AG04449 (cell line): ENCODE measurements at regions not wholly inside any gene's neighbourhood (a gene's known extent, or its start where the extent isn't known, plus 50 kb on each side); places are given as distances from the start of the nearest gene placed in this dataset.

Experiments used
- CTCF ChIA-PET: fragments of 350-600 bp; formaldehyde crosslinking; extraction: SDS; loops from one replicate; lab custom pipeline; 2021; ENCODE audit warnings: antibody characterized with exemption; lab: Yijun Ruan, JAX
- POLR2A ChIA-PET: fragments of 400-600, 350-600 bp; formaldehyde crosslinking; extraction: SDS; loops from one replicate; lab custom pipeline; 2020; ENCODE audit warnings: antibody characterized with exemption, inconsistent platforms; lab: Yijun Ruan, JAX
- DNase-seq: peaks from one replicate; pipeline ENCODE4 v3.0.0-alpha.2; 2010; ENCODE audit warnings: low read depth, low spot score
- H3K4me3 ChIP-seq: 2 replicates; pipeline ENCODE4 v1.5.1; 2011; ENCODE audit warnings: low read depth, mild to moderate bottlenecking, control low read depth, low read length
- TF ChIP-seq, protein P1 (sequence below): IDR thresholded peaks from one replicate; pipeline ENCODE4 v1.5.1; 2011; ENCODE audit warnings: mild to moderate bottlenecking, moderate library complexity, low read length, control low read depth, inconsistent platforms; ENCODE audit not compliant: insufficient read depth; ENCODE audit errors: missing control alignments

GRCh38 chr6:144602523-144603180, 317.5 kb downstream of the UTRN start:
- ChIA-PET CTCF (no interaction called here), POLR2A (no interaction called here)
- no peak overlapping the region for H3K4me3 ChIP-seq
- TF ChIP-seq, protein P1, sequence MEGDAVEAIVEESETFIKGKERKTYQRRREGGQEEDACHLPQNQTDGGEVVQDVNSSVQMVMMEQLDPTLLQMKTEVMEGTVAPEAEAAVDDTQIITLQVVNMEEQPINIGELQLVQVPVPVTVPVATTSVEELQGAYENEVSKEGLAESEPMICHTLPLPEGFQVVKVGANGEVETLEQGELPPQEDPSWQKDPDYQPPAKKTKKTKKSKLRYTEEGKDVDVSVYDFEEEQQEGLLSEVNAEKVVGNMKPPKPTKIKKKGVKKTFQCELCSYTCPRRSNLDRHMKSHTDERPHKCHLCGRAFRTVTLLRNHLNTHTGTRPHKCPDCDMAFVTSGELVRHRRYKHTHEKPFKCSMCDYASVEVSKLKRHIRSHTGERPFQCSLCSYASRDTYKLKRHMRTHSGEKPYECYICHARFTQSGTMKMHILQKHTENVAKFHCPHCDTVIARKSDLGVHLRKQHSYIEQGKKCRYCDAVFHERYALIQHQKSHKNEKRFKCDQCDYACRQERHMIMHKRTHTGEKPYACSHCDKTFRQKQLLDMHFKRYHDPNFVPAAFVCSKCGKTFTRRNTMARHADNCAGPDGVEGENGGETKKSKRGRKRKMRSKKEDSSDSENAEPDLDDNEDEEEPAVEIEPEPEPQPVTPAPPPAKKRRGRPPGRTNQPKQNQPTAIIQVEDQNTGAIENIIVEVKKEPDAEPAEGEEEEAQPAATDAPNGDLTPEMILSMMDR = no peak
- DNase-seq = no peak

DNA sequence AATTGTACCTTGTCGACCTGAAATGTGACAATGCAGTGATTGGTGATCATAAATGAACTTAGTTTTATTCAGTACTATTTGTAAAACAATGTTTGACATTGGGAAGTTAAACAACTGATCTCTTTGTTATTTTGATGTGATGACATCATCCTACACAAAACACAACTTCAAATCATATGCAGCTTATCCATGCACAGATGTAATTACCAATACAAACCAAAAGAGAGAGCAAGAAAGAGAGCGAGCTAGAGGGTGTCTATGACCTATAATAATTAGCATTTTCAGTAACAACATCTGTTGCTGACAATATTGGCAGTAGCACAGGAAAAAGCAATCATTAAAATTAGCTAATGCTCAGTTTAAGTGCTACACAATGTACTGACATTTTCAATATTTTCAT, 320.9 kb downstream of the UTRN start:
- TF ChIP-seq, protein P1 = no peak
- no peak overlapping the region for H3K4me3 ChIP-seq
- CTCF ChIA-PET = no interaction called here

DNA sequence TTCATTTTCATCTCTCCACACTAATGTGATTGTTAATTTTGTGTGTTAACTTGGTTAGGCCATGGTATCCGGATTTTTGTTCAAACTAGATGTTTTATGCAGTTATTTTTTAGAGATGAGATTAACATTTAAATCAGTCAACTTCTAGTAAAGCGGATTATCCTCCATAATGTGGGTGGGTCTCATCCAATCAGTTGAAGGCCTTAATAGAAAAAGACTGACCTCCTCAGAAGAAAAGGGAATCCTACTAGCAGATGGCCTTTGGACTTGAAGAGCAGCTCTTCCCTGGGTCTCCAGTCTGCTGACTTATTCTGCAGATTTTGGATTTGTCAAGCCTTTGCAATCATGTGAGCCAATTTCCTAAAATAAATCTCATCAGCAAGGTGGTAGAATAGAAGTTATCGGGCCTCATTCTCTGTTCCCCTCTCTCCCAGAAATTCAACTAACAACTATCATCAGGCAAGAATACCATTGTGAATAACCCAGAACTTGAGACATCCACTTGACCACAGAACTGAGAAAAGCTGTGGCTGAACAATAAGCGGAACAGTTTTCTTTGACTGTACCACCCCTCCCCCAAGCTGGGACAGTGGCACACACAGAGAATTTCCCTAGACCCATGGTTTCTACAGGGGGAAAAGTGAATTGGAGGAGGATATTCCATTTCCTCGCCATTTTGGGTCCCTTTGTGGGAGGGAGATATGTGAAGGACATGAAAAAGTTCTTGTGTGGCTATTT, 323.0 kb downstream of the UTRN start:
- DNase-seq = no peak
- POLR2A ChIA-PET = no interaction called here
- TF ChIP-seq, protein P1 = no peak
- CTCF ChIA-PET = no interaction called here
- H3K4me3 ChIP-seq = no peak overlapping the region

More for the DNA sequence above, 320.9 kb downstream of the UTRN start:
- POLR2A ChIA-PET = no interaction called here
- no peak for DNase-seq

GRCh38 chr6:144612811-144613210, 327.7 kb downstream of the UTRN start:
- no peak for DNase-seq

GRCh38 chr6:144613859-144614258, 328.7 kb downstream of the UTRN start:
- TF ChIP-seq, protein P1 = no peak
- POLR2A ChIA-PET = no interaction called here
- DNase-seq = no peak
- H3K4me3 ChIP-seq = no peak overlapping the region
- CTCF ChIA-PET = interaction anchor here (1.1 kb wide), 1 partner anchor 9 kb away, joined by 3 read pairs; no protein-coding TSS in a partner anchor

More at GRCh38 chr6:144612811-144613210, 327.7 kb downstream of the UTRN start:
- CTCF ChIA-PET = no interaction called here
- H3K4me3 ChIP-seq = no peak overlapping the region
- POLR2A ChIA-PET = no interaction called here
- TF ChIP-seq, protein P1 = no peak

GRCh38 chr6:144615870-144616269, 330.7 kb downstream of the UTRN start:
- ChIA-PET POLR2A (no interaction called here), CTCF (no interaction called here)
- TF ChIP-seq, protein P1 = no peak
- H3K4me3 ChIP-seq = no peak overlapping the region
- DNase-seq = no peak
